Hippocampal formation (tissue), 2 donors: ENCODE measurements at regions not wholly inside any gene's neighbourhood (a gene's known extent, or its start where the extent isn't known, plus 50 kb on each side); places are given as distances from the start of the nearest gene placed in this dataset.

Experiments used
- DNase-seq, 2 donors: peaks; one replicate each; lab custom pipeline; 2025; lab: John Stamatoyannopoulos, UW

DNA sequence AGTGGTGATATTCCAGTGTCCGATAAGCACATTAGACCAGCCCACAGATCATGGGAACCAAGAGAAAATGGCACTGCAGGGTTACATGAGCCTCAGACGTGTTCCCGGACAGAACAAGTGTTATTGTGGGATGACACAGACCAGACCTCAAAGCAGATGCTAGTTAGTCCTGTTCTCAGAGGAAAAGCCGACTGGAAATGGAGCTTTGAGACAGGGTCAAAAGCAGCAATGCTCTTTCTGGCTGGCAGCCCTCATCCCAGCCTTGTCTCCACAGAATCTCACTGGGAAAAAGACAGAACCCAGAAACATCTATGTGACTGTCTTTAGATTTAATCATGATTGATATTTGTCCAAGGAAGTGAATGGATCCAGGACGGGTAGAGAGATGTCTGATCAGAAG is 506.8 kb downstream of the INSC start:
- DNase-seq: no peak

DNA sequence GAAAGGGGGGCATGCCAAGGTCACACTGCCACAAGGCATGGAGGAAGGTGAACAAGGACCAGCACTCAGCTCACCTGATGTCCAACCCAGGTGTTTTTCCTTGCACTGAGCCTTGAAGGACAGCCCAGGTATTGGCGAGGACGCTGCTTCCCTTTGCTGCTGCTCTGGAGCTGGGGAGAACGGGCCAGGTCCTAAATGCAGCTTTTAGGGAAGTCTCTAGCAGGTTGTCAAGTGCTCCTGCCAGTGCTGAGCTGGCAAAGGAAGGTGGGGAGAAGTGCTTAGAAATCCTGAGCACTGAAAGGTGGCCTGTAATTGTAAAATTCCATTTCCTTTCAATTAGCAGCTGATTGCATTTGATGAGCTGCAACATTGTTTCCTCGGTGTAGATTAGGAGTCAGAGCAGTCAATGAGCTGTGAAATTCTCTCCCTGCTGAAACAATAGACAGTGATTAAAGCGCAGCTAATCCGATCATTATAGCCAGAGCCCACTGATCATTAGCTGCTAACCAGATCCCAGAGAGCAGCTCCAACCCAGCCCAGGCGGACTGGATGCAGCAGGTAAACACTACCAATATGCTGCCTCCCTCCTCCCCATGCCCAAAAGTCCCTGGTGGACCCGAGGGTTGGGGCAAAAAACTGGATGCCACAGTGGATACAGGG is 507.6 kb downstream of the INSC start:
- DNase-seq: no peak

DNA sequence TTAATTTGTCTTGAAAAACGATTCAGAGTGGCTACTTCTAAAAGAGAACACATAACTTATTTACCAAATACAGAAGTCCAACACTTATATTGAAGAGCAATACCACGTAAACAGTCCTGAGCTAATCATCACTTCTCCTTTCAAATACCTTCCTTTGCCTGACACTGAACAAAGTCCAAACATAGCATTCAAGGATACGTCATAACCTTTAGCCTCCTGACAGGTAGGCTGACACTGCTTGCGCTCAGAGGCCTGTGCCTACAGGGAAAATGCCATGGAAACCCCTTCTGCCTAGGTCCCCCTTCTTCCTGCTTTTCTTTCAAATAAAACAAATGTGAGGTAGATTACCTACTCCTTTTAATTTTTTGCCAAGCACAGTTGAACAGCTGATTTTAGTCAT is 510.0 kb downstream of the INSC start:
- DNase-seq: no peak

DNA sequence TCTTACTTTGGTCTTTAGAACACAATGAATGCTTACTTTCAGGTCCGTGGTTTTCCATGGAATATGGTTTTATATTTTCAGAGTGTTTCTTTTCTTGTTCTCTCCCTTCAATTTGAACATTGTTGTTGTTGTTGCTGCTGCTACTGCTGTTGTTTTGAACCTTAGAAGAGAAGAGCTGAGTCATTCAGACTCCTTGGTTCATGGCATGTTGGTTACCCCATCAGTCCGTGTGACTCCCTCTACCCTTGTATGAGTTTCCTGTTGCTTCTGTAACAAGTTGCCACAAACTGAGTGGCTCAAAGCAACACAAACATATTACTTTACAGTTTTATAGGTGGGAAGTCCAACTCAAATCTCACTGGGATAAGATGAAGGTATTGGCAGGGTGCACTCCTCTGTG is 511.0 kb downstream of the INSC start:
- no peak for DNase-seq

DNA sequence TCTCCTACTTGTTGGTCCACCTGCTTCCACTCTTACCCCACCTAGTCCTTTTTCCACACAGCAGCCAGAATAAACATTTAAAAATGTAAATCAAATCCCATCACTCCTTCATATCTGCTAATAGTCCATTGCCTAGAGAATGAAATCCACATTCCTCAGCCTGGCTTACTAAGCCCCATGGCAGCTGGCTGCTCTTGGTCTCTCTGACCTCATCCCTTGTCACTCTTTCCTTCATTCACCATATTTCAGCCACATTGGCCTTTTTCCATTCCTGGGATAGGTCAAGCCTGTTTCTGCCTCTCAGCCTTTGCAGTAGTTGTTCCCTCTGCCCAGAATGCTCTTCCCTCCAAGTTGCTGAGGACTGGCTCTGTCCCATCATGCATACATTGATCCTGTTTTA is 512.8 kb downstream of the INSC start:
- no peak for DNase-seq

DNA sequence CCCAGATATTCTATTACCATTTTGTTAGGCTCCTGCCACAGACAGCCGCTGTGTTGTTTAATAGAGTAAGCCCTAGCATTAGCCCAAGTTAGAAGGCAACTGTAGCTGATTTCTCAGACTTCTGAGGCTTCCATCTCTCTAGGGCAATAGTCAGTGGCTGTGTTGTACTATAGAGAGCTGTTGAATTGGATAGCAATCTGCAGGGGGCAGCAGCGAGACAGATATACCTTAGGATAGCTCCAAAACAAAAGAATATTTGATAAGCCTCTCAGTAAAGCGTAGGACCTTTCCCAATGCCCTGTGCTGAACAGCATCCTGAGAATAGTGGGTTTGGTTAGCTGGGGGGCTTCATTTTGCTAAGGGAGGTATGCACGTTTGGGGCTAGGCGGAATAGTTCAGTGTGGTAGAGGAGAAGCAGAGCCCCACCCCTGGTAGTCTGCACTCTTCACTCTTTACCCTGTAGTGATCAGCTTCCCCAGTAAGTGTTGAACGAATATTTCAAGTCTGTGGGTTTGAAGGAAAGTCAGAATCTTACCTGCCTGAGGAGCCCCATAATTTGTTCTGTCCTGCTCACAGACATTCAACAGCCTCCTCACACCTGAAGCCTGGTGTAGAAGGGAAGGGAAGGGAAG is 515.1 kb downstream of the INSC start:
- DNase-seq: no peak

DNA sequence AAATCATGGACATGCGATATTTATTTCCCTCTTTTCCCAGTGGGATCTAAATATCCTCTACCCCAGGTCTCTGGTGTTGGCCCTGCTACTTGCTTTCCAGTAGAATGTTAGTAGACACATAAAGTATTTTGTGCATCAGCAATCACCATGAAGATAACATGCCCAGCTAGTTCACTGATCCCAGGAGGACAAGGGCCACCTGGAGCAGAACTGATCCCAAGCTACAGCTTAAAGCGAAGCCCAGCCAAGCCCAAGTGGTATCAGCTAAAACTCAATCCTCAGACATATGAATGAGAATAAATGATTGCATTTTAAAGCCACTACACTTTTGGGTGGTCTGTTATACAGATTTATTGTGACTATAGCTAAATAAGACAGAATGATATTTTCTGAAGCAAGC is 516.2 kb downstream of the INSC start:
- DNase-seq: no peak

DNA sequence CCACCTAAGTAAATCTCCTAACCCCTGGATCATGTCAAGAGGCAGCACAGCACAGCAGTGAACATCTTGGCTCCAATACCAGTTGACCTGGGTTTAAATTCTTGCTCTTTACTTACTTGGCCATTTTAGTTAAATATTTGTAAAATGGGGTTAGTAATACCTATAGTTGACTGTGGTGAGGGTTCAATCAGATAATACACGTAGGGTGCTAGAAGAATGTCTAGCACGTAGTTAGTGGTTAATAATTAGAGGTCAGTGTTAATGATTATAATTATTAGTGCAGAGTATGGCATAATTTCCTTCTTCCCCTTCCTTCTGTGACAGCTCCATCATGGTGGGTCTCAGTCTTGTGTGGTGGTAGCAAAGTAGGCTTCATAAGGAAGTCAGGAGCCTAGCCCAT is 520.8 kb downstream of the INSC start:
- DNase-seq: no peak

DNA sequence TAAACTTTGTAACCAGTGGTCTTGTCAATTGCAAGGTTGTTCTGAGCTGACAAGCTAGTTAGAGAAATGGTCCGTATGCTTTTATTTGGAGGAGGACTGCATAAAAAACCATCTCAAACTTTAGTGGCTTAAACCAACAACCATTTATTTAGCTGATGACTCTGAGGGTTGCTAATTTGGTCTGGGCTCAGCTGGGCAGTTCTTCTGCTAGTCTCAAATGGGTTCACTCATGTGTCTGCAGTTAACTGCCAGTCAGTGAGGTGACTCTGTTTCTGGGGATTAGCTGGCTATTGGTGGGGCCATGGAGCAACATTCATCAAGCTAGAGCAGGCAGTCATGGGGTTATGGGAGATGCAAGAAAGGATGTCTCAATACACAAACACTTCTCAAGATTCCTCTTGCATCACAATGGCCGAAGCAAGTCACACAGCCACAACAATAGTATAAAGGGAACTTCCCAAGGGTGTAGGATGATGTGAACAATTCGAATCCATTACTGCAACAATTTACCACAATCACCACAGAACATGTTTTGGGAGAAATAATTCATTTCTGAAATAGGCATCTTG is 521.9 kb downstream of the INSC start:
- DNase-seq: no peak

DNA sequence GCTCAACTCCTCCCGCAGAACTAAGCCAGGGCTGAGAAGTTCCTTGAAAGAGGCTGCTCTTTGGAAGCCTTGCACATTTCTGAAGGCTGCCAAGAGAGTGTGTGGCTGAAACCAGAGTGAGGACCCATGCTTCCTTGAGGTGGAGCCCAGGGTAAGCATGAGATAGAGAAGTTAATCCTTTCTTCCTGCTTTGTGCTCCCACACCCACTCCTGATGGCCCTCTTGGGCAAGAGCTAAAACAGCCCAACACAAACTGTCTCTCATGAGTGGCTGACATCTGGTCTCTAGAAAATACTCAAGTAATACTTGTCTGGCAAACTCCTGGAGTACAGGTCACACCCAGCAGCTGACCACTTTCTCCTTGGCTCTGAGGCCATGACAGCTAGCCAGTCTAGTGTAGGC is 523.7 kb downstream of the INSC start:
- no peak for DNase-seq

DNA sequence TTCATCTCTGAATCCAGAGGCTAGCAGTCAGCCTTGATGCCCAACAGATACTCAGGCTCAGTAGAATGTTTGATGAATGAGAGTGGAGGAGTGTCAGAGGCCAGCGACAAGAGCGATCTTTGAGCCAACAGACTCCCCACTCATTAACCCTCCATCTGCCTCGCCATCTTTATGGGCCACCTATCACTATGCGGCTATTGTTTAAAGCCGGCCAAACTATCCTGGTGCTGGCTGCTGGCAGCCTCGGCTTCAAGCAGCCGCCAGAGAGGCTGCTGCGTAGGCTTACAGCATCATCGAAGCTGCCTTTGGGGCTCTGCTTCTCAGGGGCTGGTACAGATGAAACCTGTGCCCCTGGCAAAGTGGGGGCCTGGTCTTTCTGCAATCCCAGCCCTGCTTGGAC is 525.6 kb downstream of the INSC start:
- no peak for DNase-seq

DNA sequence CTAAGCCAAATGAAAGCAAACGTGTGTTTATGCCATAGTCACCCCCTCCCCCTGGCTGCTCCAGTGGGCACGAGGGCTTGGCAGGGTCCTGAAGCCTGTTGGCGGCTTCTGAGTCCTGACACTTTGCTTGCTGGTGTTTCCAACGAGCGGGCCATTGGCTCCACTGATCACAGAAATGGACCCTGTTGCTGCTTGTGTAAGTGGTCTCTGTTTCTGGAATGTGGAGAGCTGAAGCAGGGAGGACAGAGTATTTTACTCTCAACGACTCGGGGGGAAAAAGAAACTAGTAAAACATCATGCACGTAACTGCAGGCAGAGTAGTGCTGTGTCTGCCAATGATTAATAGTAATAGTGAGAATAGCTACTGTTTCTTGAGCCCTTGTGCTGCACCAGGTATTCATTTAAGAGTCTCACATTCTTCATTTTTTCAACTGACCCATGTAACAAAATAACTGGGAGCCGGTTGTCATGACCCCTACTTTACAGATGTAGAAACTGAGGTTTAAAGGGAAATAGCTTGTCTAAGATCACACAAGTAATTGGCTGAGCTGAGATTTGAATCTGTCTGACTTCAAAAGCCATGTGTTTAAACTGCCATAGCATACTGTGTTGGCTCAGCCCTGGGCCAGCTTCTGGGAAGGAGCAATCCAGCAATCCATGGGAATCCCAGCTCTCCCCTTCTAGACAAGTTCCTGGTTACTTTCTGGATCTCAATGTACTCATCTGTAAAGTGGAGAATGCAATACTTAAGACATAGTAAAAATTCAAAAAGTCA is 526.7 kb downstream of the INSC start:
- peak in 1 of 2 donors; percentile 3 for DNase-seq

DNA sequence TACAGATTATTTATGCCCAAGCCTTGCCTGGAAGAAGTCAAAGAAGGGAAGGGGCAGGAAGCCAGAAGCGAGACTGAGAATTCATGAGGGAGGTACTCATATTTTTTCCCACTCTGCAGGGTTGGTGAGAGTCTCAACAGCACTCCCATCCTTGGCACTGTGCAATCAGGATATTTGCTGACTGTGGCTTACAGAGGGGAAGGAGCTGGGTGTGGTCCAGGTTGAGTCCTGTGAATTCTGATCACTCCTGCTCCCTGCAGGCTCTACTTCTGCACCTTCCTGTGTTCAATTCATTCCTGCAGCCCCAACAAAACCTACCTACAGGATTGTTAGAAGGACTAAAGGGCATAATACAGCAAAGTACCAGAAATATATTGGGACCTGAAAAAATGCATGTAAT is 530.5 kb downstream of the INSC start:
- DNase-seq: no peak

DNA sequence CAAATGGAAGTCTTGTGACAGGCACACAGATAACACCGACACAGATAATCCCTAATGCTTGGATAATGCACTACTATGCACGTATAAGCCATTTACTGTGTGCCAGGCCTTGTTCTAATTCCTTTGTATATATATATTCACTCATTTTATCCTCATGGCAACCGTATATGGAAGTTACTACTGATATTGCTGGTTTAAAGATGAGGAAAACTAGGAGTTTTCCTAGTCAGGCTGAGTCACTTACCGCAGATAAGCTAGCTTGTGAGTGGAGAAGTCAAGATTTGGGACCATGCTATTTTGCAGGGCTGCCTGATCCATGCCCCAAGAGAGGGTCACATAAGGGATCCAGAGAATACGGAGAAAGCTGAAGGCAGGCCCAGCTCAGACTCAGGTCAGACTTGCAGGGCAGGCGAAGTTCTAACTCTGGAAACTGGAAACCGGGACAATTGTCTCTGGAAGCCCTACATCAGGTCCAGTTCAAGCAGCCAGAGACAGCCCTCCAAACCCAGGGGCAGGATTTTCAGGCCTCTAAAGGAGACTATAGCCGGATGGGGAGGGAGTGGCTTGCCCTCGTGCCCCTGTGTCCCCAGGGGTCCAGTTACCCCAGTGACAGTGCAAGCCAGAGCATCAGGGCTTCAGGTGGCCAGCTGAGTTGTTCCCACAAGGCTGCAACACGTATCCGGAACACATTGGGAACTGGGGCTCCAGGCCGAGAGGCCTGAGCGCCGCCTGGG is 534.8 kb downstream of the INSC start:
- DNase-seq: no peak

DNA sequence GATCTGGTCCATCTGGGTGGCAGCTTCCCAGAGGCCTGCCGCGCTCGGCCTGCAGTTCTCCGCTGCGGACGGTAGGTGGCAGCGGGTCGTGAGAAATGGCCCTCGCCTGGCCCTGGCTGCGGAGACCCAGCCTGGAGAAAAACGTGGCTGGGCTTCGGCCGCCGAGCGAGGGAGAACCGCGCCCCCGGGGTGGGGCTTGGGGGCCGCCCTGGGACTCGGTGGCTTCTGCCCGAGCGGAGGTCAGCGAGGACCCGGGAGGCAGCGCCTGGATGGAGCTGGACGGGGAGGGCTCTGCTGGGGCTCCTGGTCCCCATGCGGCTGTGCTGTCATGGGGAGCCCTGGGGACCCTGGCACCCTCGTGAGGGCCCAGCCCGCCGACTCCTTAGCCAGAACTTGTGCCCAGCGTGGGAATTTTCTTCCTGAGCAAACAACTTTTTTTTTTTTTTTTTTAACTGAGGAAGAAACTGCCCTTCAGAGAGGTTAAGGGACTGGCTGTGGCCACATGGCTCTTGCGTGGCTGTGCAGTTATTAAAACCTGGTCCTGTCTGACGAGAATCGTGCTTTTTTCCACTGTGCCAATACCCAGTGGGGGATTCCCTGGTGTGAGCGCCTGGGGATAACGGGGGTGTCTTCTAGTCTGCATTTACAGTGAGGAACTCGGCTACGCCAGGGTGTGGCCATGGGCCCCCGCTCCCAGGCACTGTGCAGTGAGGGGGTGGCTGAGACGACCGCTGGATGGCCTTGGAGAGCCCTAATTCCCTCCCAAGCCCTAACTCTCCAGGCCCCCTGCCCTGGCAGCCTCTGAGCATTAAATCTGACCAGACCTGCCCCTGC is 535.6 kb downstream of the INSC start:
- DNase-seq: peak; percentile 82 to 86

DNA sequence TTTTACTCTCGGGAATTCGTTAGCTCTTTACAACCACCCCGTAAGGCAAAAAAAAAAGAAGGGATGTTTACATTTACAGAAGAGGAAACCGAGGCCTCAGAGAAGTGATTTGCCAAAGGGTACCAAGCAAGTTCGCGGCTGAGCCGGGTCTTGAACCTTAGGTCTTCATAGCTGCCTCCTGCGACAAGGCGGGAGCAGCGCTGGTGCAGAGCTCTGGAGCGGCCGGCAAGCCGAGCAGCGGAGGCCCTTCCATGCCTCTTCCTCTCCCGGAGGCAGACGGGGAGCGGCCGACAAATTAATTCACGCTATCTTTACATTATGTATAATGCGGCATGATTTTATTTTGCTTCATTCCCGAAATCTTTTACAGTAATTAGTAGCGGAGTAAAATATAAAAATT is 536.3 kb downstream of the INSC start:
- DNase-seq: no peak

DNA sequence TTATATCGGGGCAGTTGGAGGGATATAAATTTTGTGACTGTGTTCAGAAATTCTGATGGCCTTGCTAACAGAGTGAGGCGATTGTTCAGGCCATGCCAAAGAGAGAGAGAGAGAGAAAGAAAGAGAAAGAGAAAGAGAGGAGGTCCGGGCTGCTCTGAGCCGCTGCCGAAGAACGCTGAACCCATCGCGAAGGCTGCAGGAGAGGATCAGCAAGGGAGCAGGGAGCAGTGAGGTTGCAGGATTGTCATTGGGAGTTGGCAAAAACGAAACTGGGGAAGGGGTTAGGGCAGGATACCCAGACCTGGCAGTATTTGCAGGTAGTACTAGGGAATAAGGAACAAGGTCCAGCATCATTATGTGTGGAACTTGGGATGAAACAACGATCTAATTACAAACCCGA is 537.1 kb downstream of the INSC start:
- peak in 1 of 2 donors; percentile 30 for DNase-seq

DNA sequence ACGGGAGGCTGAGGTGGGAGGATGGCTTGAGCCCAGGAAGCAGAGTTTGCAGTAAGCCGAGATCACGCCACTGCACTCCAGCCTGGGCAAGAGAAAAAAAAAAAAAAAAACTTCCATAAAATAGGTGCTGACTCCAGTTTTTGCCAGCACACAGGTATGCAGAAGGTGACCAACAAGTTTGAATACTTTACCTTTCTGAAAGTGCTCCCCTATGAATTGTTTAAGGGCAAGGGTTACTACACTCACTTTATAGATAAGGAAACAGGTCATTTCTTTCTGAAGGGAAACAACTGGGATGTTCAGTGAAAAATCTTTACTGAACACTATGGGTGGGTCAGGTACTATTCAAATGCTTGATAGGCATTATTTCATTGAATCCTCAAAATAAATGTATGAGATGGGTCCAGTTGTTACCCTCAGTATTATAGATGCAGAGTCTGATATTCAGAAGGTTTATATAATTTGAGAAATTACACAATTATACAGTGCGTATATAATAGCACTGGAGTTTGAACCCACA is 538.5 kb downstream of the INSC start:
- DNase-seq: no peak

DNA sequence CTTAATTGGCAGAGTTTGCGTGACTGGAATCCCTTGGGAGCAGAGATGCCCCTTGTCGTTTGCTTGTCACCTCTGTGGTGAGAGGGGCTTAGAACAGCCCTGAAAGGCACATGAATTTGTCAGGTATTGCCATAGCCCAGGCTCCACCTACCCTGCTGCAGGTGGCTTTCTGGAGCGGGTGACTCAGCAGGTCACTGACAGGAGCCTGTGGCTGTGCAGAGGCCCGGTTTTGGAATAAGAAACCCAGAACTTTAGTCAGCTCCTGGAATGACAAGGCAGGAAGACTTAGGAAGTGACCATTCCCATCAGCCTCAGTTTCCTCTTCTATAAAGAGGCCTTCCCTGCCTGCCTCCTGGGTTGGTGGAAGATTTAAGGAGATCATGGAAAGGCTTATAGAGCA is 539.7 kb downstream of the INSC start:
- no peak for DNase-seq

DNA sequence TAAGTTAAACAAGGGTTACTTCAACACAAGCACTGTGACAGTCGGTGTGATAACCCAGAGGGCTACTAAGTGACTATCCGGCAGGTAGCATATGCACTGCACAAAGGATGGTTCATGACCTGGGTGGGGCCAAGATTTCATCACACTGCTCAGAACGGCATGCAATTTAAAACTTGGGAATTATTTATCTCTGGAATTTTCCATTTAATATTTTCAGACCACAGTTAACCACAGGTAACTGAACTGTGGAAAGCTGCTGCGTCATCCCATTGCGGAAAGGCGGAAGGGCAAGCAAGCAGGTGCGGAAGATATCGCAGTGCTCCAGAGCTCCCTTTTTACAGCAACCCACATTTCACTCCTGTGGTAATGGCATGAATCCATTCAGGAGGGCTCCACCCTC is 540.8 kb downstream of the INSC start:
- DNase-seq: no peak

DNA sequence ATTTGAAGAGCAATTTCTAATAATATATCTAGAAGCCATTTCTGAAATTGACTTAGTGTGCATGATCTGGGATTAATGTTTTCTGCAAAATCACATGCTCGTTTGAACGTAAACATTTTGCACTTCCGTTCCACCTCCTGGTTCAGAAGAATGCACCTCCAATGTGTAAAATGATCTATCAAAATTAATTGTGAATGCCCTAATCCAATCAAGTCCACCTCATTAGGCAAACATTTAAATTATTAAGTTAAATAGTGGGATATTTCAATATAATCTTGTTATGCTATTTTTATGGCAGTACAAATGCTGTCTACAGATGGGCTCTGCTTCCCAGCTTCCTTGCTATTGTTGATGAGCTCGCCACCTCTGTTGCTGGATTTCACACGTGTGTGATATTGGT is 542.5 kb downstream of the INSC start:
- no peak for DNase-seq
